Mucosa of descending colon (tissue), 3 donors: ENCODE measurements at regions not wholly inside any gene's neighbourhood (a gene's known extent, or its start where the extent isn't known, plus 50 kb on each side); places are given as distances from the start of the nearest gene placed in this dataset.

ENCODE experiments used
- ATAC-seq: fragments of 200-7000 bp; cut with Tn5 transposase; one replicate; pipeline ENCODE4 v1.9.1; 2020; ENCODE audit warnings: mild to moderate bottlenecking, moderate library complexity
- DNase-seq, 3 donors: peaks; one replicate each; pipeline ENCODE4 v3.0.0-alpha.2; 2020
- H3K36me3 ChIP-seq: fragments of 200-600 bp; one replicate; pipeline ENCODE4 v1.8.0; 2021; ENCODE audit warnings: low read depth, mild to moderate bottlenecking
- H3K4me1 ChIP-seq: fragments of 200-600 bp; one replicate; pipeline ENCODE4 v1.8.0; 2021; ENCODE audit warnings: low read depth, mild to moderate bottlenecking
- H3K4me3 ChIP-seq: fragments of 200-600 bp; one replicate; pipeline ENCODE4 v1.8.0; 2021; ENCODE audit warnings: mild to moderate bottlenecking
- H3K9me3 ChIP-seq: fragments of 200-600 bp; one replicate; pipeline ENCODE4 v1.8.0; 2021; ENCODE audit warnings: mild to moderate bottlenecking
- intact Hi-C, 2 donors: fragments of 100-400 bp; cut with DNase I in 1 of 2; cut with micrococcal nuclease in 1 of 2; formaldehyde crosslinking; loops; one replicate each; pipeline versions ENCODE4 v1.11.0 to v1.11.1; 2022; cut with DNase I, micrococcal nuclease
- TF ChIP-seq, protein P1 (sequence below): fragments of 200-600 bp; IDR thresholded peaks from one replicate; pipeline ENCODE4 v1.8.0; 2022; ENCODE audit warnings: antibody characterized with exemption, mild to moderate bottlenecking
- donor health status: DM: no; HTN: no; CAD: no; lungs with moderate emphysema.
- donor health status: DM: no; HTN: no; CAD: no.
- donor health status: DM: no; HTN: yes; CAD: no.

DNA sequence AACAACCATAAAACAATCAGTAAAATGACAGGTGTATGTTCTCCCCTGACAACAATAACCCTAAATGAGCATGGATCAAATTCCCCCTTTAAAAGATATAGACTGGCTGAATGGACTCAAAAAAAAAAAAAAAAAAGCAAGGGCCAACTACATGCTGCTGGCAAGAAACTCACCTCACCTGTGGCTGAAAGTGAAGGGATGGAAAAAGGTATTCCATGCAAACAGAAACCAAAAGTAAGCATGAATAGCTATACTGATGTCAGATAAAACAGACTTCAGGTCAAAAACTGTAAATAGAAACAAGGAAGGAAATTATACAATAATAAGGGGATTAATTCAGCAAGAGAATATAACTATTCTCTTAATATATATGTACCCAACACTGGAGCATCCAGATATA is 54.2 kb upstream of the SSBP2 start:
- ATAC-seq, result no peak
- TF ChIP-seq, protein P1, sequence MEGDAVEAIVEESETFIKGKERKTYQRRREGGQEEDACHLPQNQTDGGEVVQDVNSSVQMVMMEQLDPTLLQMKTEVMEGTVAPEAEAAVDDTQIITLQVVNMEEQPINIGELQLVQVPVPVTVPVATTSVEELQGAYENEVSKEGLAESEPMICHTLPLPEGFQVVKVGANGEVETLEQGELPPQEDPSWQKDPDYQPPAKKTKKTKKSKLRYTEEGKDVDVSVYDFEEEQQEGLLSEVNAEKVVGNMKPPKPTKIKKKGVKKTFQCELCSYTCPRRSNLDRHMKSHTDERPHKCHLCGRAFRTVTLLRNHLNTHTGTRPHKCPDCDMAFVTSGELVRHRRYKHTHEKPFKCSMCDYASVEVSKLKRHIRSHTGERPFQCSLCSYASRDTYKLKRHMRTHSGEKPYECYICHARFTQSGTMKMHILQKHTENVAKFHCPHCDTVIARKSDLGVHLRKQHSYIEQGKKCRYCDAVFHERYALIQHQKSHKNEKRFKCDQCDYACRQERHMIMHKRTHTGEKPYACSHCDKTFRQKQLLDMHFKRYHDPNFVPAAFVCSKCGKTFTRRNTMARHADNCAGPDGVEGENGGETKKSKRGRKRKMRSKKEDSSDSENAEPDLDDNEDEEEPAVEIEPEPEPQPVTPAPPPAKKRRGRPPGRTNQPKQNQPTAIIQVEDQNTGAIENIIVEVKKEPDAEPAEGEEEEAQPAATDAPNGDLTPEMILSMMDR, result no peak
- peaks cover 4% of the 10 kb centered on the region for H3K9me3 ChIP-seq
- no peak for DNase-seq
- intact Hi-C loops, result no loop called here
- H3K4me3 ChIP-seq, result no peak overlapping the region
- no peaks in the 10 kb centered on the region for H3K36me3 ChIP-seq
- no peaks in the 10 kb centered on the region for H3K4me1 ChIP-seq

DNA sequence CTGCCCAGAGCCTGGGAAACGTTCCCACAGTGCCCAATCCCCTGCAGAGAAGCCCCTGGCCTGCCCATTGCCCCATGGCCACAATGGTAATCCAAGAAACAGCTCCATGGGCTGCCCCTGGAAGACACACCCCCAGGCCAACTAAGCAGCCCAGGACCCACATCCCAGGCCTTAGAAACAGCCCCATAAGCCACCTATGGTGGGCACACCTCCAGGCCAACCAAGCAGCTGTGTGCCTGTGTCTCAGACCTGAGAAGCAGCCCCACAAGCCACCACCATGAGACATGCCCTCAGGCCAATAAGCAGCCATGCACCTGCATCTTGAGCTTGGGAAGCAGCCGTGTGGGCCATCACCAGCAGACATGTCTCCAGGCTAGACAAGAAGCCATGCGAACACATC is 52.9 kb upstream of the SSBP2 start:
- Histone ChIP-seq H3K9me3 (peaks cover 4% of the 10 kb centered on the region), H3K4me3 (no peak overlapping the region), H3K4me1 (no peaks in the 10 kb centered on the region), H3K36me3 (no peaks in the 10 kb centered on the region)
- TF ChIP-seq, protein P1, result no peak
- ATAC-seq, result no peak
- intact Hi-C loops, result no loop called here
- no peak for DNase-seq

DNA sequence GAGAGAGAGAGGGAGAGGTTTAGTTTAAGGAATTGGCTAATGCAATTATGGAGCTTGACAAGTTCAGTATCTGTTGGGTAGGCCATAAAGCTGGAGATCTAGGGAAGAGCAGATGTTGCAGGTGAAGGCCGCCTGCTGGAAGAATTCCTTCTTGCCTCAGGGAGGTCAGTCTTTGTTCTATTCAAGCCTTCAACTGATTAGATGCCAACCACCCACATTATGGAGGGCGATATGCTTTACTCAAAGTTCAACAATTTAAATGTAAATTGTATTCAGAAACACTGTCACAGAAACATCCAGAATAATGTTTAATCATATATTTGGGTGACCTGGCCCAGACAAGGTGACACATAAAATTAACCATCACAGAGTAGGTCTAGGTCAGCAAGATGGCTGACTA is 51.7 kb upstream of the SSBP2 start:
- intact Hi-C loops, result no loop called here
- H3K36me3 ChIP-seq, result no peaks in the 10 kb centered on the region
- H3K4me3 ChIP-seq, result no peak overlapping the region
- TF ChIP-seq, protein P1, result no peak
- ATAC-seq (no peak), DNase-seq (no peak)
- H3K4me1 ChIP-seq, result no peaks in the 10 kb centered on the region
- peaks cover 3% of the 10 kb centered on the region for H3K9me3 ChIP-seq

DNA sequence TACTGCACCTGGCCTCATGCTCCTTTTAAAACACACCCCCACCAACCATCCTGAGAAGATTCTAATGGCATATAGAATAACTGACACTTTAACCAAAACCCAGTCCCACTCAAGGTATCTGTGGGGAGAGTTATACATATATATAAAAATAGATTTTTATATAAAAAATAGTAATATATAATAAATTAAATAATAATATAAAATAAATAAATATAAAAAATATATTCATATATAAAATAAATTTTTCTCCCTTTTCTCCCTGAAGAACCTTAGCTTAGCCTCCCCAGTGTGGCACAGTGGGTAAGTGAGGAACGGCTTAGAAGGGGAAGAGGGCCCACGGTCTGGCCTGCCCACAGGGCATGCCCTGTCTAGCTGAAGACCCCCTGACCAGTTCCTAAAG is 51.1 kb upstream of the SSBP2 start:
- Histone ChIP-seq H3K4me3 (no peak overlapping the region), H3K4me1 (no peaks in the 10 kb centered on the region), H3K9me3 (no peaks in the 10 kb centered on the region), H3K36me3 (no peaks in the 10 kb centered on the region)
- intact Hi-C loops, result no loop called here
- ATAC-seq (no peak), DNase-seq (no peak)
- TF ChIP-seq, protein P1, result no peak

DNA sequence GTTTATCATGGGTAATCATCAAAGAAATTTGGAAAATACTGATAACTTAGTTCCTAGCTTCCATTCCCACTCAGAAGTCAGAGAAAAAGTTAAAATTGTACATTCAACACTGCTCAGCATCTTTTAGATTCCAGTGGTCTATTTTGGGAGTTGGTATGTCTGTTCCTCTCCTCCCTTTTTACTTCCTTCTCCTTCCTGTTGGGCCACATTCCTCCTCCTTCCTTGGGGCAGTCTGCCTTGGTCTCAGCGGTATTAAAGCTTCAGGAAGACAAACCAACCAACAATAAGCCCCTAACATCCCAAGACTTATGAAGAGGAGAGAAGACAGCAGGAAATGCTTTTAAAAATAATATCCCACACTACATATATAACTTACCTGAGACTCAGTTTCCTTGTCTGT is 49.9 kb upstream of the SSBP2 start:
- no peak for ATAC-seq

More for the DNA sequence above, 49.9 kb upstream of the SSBP2 start:
- DNase-seq, result no peak
- Histone ChIP-seq H3K4me1 (no peaks in the 10 kb centered on the region), H3K9me3 (no peaks in the 10 kb centered on the region), H3K4me3 (no peak overlapping the region), H3K36me3 (no peaks in the 10 kb centered on the region)
- TF ChIP-seq, protein P1, result no peak
- intact Hi-C loops, result no loop called here
